ENCODE measurements at regions not wholly inside any gene's neighbourhood (a gene's known extent, or its start where the extent isn't known, plus 50 kb on each side); places are given as distances from the start of the nearest gene placed in this dataset.
"Not testable (repeated sequence)": the region's sequence is repeated elsewhere in the genome, so short reads cannot be mapped to it uniquely, and the experiment has no call there.

- no peak for DNase-seq (ENCODE audit: low spot score)
- intact Hi-C loops (cut with DNase I), result no loop called here
Measured at GRCh38 chr12:131357185-131357747, 353.6 kb upstream of the SFSWAP start.

DNA sequence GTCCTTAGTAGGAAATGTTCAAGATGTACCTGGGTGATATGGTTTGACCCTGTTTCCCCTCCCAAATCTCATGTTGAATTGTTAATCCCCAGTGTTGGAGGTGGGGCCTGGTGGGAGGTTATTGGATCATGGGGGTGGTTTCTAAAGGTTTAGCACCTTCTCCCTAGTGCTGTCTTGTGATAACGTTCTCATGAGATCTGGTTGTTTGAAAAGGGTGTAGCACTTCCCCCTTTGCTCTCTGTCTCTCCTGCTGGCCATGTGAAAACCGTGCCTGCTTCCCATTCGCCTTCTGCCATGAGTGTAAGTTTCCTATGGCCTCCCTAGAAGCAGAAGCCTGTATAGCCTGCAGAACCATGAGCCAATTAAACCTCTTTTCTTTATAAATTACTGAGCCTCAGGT is 353.0 kb upstream of the SFSWAP start:
- no peak for DNase-seq (ENCODE audit: low spot score)
- intact Hi-C loops (cut with DNase I), result no loop called here

- intact Hi-C loops (cut with DNase I), result no loop called here
- DNase-seq (ENCODE audit: low spot score), result no peak
Measured at GRCh38 chr12:131362291-131363211, 348.3 kb upstream of the SFSWAP start.

- no peak for DNase-seq (ENCODE audit: low spot score)
- intact Hi-C loops (cut with DNase I), result no loop called here
Measured at GRCh38 chr12:131363393-131363792, 347.5 kb upstream of the SFSWAP start.

DNA sequence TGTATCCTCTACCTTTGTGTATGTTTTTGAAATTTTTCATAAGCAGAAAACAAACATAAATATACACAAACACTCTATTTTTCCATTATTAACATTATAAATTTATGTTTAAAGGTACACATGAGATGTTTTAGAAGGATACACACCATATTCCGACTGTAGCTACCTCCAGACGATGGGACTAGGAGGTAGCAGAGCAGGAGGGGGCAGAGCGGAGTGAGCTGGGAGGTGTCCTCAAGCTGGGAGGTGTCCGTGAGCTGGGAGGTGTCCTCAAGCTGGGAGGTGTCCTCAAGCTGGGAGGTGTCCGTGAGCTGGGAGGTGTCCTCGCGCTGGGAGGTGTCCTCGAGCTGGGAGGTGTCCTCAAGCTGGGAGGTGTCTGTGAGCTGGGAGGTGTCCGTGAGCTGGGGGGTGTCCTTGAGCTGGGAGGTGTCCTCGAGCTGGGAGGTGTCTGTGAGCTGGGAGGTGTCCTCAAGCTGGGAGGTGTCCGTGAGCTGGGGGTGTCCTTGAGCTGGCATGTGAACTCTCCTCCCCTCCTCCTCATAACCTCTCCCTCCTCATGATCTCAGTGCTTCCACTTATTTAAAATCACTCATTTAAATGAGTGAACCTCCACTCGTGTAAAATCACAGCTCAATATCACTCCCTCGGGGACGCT is 346.9 kb upstream of the SFSWAP start:
- no peak for DNase-seq (ENCODE audit: low spot score)
- intact Hi-C loops (cut with DNase I), result no loop called here

DNA sequence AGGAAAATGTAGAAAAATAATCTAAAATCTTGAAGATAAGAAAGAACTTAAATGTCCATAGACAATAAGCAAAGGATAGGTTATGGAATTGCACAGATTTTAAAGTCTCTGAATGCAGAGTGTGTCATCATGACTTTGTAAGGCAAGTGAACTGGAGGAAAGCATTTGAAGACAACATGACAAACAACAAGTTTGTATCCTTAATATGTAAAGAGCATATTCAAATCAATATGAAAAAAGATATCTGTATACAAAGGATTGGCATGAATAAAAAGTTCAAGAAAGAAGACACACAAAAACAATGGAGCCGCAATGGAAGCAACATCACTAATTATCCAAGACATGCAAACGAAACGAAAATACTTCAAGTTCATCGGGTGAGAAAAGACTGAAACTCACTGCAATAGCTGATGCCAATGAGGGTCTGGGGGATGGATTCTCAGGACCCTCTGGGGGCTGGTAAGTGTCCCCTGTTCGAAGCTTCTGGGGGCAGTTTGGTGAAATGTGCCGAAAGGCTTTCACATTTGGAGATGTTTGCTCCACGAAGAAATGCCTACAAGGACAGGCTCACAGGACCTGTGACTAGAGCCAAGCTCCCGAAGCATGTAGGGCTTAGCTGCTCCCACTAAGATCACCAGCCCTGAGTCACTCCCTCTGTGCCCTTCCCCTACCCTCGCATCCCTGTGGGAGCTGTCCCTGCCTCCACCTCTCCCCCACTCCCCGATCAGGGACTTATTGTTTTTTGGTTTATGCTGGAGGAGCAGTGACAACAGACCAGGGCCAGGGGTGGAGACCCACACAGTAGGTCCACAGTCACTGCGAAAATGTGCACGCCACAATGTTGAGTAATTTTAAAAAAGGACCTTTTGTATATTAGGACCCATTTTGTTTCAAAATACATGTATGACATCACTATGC is 345.7 kb upstream of the SFSWAP start:
- DNase-seq (ENCODE audit: low spot score), result peak; percentile 45

DNA sequence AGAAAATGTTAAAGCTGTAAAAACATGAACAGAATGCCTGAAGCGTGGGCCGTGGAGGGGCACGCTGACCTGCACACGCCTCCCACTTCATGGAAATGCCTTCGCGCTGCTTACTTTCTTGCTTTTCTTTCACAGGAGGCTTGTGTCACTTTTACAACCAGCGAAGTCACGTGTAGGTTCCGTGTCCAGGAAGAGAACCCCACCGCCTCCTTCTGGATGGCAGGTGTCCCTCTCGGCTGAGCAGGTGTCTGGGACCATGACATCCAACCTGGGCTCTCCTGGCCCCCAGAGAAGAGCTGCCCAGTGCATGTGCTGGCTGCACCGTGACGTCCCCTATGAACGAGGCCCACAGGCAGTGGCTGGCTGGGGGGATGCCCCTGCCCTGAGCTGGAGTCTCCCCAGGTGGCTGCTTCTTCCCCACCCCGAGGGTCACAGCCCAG is 345.0 kb upstream of the SFSWAP start:
- intact Hi-C loops (cut with DNase I), result no loop called here
- peak; percentile 72 for DNase-seq (ENCODE audit: low spot score)

More for the DNA sequence above, 345.7 kb upstream of the SFSWAP start:
- intact Hi-C loops (cut with DNase I), result no loop called here

DNA sequence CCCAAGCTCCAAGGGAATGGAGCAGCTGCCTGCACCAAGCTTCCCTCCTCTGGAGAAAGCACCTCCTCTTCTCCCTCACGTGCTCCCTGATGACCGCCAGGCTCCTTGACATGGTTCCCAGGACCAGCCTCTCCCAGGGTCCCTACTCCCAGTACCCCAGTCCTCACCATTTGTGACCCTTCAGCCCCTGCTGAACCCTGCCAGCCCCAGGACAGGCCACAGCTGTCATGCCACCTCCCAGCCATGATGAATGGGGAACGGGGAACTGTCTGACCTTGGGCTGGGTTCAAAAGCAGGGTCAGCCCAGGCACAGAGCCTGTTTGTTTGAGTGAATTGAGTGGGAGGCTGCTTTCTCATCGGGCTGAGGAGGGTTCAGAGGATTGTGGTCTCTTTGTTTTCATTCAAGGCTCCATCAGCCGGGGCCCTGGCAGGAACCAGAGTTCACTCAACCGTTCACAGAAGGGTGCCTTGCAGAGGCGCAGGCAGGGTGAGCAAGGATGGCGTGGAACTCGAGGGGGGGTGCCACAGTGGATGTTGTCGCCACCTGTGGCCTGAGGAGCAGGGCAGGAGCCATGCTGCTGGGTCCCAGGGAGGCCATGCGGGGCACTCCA is 344.5 kb upstream of the SFSWAP start:
- intact Hi-C loops (cut with DNase I), result no loop called here
- peak; percentile 62 for DNase-seq (ENCODE audit: low spot score)

- intact Hi-C loops (cut with DNase I), result not testable (repeated sequence)
- DNase-seq (ENCODE audit: low spot score), result peak; percentile 71
Measured at GRCh38 chr12:131367067-131367982, 343.6 kb upstream of the SFSWAP start.

DNA sequence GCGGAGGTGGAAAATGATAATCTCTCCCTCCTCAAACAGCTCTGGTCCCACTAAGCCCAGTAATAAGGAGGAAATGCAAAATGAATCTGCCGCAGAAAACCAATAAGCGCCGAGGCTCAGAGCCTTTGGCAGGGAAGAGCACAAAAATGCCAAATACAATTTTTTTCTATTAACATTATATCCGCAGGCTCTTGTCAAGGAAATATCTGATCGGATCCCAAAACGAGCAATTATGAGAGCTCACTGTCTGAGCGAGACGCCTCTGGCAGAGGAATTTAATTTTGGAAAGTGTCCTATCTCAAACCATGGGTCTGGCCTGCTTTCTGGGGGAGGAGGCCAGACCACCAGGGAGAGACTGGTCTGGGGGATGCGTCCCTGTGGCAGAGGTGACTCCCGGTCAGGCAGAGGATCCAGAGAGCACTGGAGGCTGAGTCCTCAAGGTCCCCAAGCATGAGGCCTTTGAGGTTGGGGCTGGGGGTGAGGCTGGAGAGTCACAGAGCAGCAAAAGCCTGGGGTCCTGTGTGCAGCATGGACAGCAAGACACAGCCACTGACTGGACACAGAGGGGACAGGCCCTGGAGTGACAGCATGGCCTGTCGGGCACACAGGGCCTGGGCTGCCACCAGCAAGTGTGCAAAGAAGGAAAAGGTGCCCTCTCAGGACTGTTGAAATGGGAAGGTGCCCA is 342.8 kb upstream of the SFSWAP start:
- DNase-seq (ENCODE audit: low spot score), result no peak
- intact Hi-C loops (cut with DNase I), result no loop called here

GRCh38 chr12:131368668-131369071 is 342.2 kb upstream of the SFSWAP start:
- no peak for DNase-seq (ENCODE audit: low spot score)
- intact Hi-C loops (cut with DNase I), result no loop called here

- no peak for DNase-seq (ENCODE audit: low spot score)
- intact Hi-C loops (cut with DNase I), result no loop called here
Measured at GRCh38 chr12:131369094-131369845, 341.6 kb upstream of the SFSWAP start.

GRCh38 chr12:131370321-131370720 is 340.6 kb upstream of the SFSWAP start:
- no peak for DNase-seq (ENCODE audit: low spot score)
- intact Hi-C loops (cut with DNase I), result no loop called here

GRCh38 chr12:131370791-131371347 is 340.0 kb upstream of the SFSWAP start:
- intact Hi-C loops (cut with DNase I), result no loop called here
- DNase-seq (ENCODE audit: low spot score), result no peak

GRCh38 chr12:131371401-131372170 is 339.3 kb upstream of the SFSWAP start:
- DNase-seq (ENCODE audit: low spot score), result no peak
- intact Hi-C loops (cut with DNase I), result no loop called here

- DNase-seq (ENCODE audit: low spot score), result no peak
- intact Hi-C loops (cut with DNase I), result no loop called here
Measured at GRCh38 chr12:131372171-131372475, 338.8 kb upstream of the SFSWAP start.

Data from posterior vena cava (tissue), 2 donors.